ENCODE measurements at regions not wholly inside any gene's neighbourhood (a gene's known extent, or its start where the extent isn't known, plus 50 kb on each side); places are given as distances from the start of the nearest gene placed in this dataset.

DNA sequence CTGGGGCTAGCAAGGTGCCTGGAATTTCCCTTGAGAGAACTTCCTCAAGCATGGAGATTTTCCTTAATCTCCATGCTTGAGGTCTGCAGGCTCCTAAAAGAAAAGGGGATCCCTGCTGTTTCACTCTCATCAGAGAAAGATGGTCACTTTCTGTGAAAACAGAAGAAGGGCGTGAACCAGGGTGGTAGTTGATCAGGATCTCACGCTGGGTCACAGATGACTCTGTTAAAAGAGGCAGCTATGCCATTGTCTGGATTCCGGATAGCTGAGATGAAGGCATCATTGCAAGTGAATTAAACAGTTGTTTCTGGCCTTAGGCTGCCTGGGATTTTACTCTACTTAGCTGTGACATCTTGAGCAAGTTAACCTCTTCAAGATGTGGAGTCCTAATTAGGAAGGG is 525.9 kb downstream of the TYW1 start:
- TF ChIP-seq, protein P1, sequence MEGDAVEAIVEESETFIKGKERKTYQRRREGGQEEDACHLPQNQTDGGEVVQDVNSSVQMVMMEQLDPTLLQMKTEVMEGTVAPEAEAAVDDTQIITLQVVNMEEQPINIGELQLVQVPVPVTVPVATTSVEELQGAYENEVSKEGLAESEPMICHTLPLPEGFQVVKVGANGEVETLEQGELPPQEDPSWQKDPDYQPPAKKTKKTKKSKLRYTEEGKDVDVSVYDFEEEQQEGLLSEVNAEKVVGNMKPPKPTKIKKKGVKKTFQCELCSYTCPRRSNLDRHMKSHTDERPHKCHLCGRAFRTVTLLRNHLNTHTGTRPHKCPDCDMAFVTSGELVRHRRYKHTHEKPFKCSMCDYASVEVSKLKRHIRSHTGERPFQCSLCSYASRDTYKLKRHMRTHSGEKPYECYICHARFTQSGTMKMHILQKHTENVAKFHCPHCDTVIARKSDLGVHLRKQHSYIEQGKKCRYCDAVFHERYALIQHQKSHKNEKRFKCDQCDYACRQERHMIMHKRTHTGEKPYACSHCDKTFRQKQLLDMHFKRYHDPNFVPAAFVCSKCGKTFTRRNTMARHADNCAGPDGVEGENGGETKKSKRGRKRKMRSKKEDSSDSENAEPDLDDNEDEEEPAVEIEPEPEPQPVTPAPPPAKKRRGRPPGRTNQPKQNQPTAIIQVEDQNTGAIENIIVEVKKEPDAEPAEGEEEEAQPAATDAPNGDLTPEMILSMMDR (IDR thresholded peaks at IDR 0.05) = no peak
- TF ChIP-seq EP300 (IDR thresholded peaks at IDR 0.05) = no peak
- no peak for TF ChIP-seq POLR2A (IDR thresholded peaks at IDR 0.05)
- TF ChIP-seq POLR2AphosphoS5 (IDR thresholded peaks at IDR 0.05) = no peak
